NCI-H1417 (cell line): ENCODE measurements at regions not wholly inside any gene's neighbourhood (a gene's known extent, or its start where the extent isn't known, plus 50 kb on each side); places are given as distances from the start of the nearest gene placed in this dataset.
A peak's percentile ranks its signal among the peaks of the same experiment; 100 is the strongest.

Experiments
- DNase-seq, 3 experiments: peaks; one replicate each; lab custom pipeline; 2025; lab: John Stamatoyannopoulos, UW

DNA sequence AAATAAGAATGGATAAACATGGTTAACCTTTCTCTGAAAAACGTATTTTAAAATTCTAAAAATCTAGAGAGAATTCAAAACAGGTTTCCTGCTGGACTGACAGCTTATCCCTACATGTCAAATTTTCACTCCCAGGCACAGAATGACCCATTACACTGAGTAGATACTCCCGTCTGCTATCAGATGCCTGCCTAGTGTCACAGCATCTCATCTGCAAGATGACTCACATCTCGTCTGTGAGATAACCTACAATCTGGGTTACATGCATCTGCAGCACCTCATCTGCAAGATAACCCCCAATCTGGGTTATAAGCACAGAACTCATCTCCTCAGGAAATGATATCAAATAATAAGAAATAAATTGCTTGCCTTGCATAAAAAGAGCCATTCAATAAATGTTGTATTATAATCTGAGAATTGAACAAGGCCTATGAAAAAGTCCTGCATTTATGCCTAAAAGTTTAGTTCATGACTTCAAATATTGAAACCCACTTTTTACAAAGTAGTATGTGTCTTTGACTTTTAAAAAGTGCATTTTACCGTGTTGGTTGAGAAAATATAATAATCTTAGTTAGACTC, 188.3 kb upstream of the THBS1 start:
- no peak for DNase-seq

DNA sequence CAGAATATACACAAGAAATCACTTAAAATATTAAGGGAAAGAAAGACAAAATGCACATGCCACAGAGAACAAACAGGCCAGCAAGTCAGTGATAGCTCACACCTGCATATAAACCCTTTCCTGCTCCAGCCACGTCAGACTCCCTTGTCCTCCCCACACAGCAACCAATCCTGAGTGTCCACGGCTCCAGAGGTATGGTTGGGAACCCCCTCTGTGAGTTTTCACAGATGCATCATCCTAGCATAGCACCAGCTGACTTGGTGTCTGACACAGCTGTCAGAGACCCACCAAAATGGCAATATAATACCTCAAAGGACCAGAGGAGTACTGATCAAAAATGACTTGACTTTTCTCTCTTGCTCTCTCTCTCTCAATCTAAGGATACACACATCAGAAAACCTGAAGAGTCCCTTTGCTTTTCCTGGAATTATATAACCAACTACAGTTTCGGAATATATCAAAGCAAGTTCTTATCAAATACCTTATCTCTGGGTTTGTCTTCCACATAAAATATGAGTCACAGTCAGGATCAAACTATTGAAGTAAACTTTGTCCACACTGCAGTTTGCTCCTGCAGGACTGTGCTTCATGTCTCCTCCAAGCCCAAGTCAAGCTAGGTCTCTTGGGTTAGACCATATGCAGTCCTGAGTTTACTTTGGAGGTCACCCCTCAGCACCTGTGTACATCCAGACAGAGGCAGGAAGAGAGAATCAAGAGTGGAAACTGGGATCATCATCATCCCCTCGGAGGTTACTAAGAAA, 187.1 kb upstream of the THBS1 start:
- peak in 1 of 3 experiments; percentile 6 for DNase-seq

DNA sequence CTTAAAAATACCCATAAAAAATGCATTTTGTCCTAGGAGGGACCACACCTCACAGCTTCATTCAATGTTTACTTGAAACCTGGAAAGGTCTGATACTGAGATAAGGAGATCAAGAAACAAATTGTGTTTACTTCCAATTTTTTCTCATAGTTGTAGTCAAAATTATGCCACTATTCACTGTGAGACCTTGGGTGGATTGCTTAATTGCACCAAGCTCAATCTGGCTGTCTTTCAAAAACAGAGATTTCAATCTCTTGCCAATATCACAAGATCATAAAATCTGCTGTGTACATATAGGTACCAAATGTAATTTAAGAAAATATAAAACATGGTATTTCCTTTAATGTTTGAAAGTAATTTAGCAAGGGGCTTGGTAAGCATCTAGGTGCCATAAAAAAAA, 186.4 kb upstream of the THBS1 start:
- DNase-seq: no peak

DNA sequence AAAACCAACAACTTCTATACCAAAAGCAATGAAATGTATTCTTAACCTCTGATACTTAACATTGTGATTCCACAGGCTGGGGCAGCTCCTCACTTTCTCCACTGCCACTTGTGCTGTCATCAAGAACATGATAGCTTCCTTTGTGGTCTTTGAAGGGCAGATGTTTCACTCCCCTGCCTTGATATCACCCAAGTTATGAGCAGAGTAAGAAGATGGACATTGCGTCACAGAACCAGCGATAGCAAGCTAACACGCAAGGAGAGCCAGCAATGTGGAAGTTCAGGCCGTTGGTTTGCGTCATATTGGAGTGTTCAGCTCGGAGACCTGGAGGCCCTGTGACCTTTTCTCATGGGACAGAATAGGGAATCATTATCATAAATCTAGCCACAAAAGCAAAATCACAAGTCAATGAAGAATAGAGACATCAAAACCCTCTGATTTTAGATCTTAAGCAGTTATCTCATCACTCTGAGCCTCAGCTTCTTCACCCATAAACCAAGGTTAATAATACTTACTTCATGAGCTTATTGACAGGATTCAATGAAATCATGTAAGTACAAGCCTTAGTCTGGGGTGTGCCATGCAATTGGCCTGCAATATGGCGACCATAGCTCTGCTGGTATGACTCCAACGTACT, 183.8 kb upstream of the THBS1 start:
- DNase-seq: no peak

DNA sequence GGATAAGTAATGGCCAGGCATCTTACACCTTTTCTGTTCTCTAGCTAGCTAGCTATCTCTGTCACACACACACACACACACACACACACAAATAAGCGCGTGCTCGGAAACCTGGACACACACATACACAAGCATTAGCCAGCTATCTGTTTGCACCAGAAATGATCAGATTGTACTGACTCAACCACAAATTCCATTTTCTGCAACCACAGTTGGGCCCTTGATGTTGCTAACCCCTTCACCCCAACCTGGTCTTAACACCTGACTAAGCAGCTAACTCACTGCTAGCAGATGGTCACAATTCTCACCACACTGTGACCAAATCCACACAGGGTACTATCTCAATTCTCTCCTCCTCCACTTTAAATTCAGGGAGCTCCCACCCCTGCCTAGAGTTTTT, 183.0 kb upstream of the THBS1 start:
- no peak for DNase-seq

DNA sequence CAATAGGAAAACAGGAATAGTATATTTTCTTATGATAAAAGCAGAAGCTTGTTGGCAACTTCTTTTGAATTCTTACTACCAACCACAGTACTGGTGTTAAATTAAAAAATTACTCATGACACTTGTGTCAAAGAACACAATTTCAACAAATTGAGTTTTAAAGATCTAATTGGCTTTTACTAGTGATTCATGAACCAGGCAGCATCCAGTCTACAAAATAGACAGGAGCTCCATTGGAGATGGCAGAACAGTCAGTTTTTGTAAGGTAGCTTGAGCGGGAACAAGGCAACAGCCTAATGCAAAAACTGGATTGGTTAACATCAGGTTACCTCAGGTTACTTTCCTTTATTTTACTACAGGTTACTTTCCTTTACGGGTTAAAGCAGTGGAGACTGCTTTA, 181.3 kb upstream of the THBS1 start:
- DNase-seq: no peak

DNA sequence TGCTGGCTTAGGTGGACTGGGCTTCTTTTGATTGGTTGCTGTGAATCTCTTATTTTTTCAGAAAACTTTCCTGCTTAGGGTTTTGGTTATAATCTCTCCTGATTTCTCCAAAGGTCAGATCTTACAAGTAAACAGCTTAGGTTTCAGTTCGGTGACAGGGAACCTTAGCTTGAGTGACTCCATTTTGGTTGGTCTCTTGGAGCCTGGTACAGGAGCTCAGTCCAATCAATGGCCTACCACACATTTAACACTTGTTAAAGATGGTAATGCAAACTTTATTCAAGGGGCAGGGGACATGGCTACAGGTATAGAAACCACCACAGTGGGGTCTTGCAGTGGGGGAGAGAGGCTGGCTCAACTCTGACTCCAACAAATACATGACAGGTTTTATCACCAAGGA, 180.9 kb upstream of the THBS1 start:
- DNase-seq: no peak

DNA sequence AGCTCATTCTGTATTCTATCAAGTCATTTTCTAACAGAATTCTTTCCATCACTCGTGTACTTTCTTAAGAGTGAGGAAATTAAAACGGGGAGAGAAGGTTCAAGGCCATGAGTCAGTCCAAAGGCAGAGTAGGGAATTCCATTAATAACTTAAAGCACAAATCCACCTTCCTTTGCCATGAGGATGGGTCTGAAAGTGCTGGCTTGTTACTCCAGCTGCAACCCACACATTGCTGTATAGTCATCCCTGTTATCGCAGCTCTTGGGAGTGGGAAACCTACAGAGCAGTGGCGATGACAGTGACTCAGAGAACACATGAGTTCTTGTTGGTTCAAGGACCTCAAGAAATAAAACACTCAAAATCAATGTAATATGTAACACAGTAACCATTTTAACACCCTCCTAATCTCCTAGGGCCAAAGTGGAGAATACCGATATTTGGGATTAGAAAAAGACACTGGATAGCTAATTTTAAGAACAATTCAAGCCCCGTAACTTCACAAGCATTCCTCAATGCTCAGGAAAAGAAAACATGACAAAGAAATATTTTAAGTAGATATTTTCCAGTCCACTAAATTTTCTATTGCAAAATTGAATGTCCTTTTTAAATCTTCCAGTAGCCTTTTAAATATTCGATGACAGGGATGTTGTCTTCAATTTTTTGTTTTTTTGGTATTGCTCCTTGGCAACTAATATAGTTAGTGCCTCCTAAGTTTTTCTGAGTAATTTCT, 179.9 kb upstream of the THBS1 start:
- DNase-seq: no peak

DNA sequence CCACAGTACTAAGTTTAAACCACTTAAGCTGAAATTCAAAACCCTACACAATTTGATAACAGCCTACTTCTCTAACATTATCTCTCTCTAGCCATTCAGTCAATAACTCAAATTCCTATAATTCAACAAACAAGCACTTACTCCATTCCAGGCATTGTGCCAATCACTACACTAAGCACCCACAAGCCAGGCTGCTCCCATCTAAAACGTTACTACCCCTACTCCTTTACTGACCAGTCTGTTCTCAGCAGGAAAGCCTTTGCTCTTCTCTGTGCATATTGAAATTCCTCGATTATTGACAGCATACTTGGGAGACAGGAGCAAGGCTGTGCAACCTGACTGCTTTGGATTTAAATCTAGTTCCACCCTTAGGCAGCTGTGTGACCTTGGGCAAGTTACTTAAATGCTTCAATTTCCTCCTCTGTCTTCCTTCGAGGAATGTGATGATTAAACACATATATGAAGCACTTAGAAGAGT, 177.2 kb upstream of the THBS1 start:
- DNase-seq: peak; percentile 0 to 65 (median 51)

DNA sequence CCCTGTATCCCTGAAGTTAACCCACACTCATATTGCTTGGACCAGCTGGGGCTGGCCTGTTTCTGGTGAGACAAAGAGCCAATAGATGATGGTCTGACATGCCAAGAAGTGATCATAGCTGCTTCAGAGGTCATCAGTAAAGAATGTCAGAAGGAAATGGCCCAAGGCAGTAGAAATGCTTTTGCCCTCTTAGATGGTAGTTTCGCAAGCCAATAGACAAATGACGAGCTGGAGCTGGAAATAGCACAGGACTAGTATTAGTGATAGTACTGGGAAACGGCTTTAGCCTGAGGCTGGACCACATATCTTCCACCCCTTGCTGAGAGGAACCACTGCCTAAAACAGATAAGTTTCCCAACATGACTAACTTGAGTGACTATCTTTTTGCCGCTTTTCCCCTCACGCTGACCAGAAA, 176.1 kb upstream of the THBS1 start:
- no peak for DNase-seq

DNA sequence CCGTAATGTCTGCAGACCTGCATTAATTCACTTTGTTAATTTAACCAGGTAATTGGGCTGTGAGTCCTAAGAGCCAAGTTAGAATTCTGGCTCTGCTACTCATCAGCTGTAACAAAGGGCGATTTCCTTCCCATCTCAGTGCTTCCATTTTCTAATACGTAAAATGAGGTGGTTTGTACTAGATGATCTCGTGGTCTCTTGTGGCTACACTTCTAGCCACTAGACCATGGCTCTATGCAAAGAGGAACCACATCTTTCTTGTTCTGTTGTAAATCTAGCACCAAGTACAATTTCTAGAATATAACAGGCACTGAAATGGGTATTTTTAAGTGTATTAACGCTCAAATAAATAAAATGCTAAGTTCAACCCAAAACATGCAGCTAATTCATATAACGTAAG, 174.4 kb upstream of the THBS1 start:
- no peak for DNase-seq

DNA sequence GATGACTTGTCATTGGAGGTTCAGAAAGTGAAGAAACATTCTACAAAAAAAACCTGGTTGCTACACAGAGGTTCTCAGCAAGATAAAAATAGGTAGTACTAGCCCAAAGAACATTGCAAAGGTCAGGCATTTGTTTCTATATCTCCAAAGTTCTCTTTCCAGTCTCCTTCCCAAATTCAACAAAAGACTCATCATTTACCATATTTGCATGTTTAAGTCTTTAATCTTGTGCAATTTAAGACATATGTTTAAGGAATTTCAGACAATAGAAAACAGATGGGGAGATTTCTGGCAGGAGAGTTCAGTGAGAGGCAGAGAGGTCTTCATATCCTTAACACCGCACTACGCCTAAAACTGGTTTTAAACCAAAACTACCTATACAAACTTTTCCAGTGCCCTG, 173.8 kb upstream of the THBS1 start:
- no peak for DNase-seq

DNA sequence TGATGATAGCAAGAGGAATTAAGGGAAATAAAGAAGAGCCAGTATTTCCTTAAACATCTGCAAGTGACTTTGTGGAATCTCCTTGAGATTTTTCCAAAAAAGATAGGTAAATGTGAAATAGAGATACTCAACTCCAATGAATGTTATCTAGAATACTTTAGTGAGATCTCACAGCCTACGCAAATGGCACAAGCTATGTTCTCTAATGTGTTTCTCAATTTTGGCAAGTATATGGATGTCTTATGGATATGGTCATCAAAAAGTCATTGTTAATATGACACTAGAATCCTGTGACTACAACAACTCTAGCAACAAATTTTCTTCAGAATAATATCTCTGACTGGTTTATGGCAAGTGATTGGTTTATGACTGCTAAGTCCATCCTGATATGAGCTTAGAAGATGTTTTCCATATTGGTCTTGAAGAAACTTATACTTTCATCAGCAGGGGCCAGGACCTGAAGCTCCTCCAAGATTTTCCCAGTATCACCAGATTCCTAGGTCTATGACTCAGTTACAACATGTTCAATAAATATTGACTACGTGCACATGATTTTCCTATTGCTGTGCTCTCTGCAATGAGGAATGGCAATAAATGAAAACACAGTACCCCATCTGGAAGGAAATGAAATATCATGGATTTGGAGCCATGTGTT, 170.9 kb upstream of the THBS1 start:
- no peak for DNase-seq

DNA sequence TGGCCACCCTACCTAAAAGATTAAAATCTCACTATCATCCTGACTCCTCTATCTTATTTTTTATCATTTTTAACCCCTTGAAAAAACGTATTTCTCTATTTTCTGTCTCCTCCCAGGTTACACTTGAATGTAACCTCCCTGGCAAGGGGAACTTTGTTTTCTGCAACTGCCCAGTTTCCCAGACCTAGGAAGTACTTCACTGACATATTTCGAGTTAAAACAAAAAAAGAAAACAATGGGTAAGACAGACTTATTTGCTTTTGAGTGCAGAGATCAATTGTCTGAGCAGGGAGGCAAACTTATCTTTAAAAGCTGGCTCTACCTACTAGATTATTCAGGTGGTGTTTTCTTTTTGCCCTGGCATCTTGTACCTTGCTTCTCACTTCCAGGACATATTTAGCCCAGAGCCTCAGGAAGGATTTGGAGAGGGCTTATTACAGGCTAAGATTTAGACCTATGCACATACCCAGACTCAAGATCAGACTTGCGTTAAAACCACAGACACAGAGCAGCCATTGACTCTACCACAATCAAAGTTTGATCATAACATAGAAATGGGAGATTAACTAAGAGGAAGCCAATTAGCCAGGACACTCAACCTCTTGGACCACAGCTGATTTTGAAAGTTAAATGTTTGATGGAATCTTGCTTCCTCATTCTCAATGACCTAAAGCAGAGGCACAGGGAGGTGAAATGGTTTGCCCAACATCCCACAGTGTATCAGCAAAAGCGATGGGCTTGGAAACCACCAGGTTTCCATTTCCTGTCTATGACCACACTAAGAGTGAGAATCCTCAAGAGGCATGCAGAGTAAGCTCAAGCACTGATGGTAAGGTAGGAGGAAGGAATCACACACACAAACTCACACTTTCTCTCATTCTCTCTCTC, 169.5 kb upstream of the THBS1 start:
- no peak for DNase-seq

DNA sequence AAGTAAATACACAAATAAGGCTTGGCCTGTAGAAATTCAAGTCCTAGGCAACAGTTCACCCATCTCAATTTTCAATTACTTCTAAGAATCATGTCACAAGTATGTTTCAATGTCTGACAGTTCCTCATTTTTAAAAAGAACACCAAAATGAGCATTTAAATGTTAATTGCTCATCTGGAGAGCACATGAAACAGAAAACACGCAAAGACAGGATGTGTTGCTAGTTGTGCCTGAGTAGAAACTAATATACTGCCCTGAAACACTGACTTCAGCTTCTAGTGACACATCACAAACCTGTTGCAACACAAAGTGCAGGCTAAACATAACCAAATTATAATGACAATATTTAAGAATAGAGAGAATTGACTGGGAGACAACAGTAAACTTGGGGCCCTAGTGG, 167.3 kb upstream of the THBS1 start:
- DNase-seq: no peak

DNA sequence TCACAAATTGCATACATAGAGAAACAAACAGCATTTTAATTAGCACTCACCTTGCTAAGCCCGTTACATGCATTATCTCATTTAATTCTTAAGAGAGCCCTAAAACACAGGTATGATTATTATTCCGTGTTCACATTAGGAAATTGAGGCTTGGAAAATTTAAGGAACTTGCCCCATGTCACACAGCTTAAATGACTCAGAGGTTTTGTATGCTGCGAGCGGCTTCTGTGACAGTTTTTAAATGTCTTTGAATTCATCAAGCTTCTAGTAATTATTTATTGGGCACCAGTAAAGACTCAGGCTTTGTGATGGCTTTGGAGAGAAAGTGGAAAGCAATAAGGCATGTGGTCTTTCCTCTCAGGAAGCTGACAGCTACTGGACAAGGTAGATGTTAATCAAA, 166.7 kb upstream of the THBS1 start:
- DNase-seq: no peak

DNA sequence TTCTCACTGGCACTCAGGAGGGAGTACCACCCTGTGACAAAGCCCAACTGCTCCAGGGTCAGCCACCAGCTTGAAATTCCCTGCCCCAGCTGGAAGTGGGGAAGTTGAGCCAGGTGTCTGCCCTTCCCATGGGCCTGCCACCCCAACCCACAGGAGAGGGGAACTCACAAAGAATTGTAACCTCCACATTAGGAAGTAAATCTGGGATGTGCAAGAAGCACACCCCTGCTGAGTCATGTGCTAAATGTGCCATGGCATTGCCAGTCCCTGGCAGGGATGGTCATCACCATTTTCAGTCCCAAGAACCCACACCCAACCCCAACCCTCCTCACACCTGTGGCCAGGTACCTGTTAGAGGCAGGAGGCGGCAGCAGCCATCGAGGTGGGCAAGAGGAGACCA, 165.2 kb upstream of the THBS1 start:
- no peak for DNase-seq

DNA sequence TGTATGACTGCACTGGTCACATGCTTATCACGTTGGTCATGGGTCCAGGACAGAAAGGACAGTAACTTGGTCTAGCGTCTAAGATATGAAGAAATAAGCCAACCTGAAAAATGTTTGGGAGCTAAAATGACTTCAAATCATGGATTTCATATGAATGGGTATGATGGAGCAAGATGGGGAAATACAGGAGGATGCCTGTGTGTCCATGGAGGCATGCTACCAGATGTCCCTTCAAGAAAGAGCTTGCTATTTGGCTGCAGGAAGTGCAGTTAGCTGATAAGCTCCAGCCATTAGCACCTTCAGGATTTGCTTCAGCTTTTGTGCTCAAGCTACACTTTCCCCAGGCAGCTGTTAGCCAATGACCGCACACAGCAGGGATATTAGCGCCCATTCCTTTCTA, 164.6 kb upstream of the THBS1 start:
- DNase-seq: no peak

DNA sequence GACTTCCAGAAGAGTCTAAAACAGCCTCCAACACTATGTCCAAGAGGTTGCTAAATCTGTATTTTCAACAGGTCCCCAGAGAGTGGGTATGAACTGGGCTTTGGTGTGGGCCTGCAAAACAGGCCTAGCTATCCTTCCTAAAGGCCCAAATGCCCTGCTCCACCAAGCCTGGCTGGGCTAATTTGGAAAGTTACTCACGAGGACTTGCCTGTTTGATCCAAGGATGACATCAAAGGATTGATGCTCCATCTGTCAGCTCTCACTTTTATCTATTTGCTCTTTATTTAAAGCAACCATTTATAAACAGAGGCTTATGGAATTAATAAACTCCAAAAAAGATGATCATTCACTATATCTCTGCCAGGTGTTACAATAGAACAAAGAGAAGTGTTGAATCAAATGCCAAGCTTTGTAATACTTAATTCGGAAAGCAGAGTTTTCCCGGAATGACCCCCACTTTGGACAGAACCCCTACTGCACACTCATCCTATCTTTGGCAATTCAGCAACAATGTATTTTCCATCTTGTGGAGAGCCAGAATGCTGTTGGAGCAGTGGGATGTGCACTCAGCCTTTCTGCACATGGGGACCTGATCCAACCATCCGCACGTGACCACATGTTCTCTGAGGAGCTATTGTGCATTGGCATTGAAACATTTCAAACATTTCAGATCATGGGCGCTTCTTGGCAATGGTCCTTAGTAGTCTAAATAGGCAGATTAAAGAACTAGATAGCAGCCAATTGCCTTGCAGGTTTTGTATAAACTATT, 163.3 kb upstream of the THBS1 start:
- no peak for DNase-seq

DNA sequence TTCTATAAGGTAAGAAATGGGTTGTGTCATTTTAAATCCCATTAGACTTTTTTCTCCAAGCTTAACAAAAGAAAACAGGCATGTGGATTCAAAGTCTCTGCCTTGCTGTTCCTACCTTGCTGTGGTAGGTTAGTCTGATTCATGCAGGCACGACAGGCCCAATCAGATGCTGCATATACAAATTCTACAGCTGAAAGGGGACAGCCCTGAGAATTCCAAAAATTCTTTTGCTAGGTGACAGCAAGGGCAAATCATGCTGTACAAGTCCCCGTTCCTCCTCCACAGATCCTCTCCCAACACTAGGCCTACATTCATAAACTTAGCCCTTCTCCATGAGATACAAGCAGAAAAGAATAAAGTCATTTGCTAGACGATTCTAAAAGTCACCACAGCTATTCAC, 161.2 kb upstream of the THBS1 start:
- DNase-seq: no peak
